ENCODE measurements at regions not wholly inside any gene's neighbourhood (a gene's known extent, or its start where the extent isn't known, plus 50 kb on each side); places are given as distances from the start of the nearest gene placed in this dataset.

- TF ChIP-seq CTCF (conservative IDR thresholded peaks at IDR 0.05; ENCODE audit: low read depth, low read length) (no peak), EZH2phosphoT487 (IDR thresholded peaks at IDR 0.05; ENCODE audit: borderline replicate concordance, low read length) (no peak), EZH2 (IDR thresholded peaks at IDR 0.05; ENCODE audit: low read length, unreplicated experiment) (no peak)
These were observed 288.8 kb upstream of the NFE2L3 start for GRCh38 chr7:25863005-25863728.

All from PC-3 (cell line).